ENCODE measurements at regions not wholly inside any gene's neighbourhood (a gene's known extent, or its start where the extent isn't known, plus 50 kb on each side); places are given as distances from the start of the nearest gene placed in this dataset.

GRCh38 chr2:188824125-188824524 is 150.0 kb upstream of the COL3A1 start:
- no peak for DNase-seq (ENCODE audit: low spot score)
- Histone ChIP-seq H3K36me3 (ENCODE audit: insufficient read depth, low read length, poor library complexity, severe bottlenecking) (no peaks in the 10 kb centered on the region), H3K4me3 (ENCODE audit: low read depth, low read length, poor library complexity, severe bottlenecking) (no peak overlapping the region), H3K27ac (ENCODE audit: low read depth, low read length, poor library complexity, severe bottlenecking) (no peak overlapping the region), H3K4me1 (ENCODE audit: insufficient read depth, low read length, poor library complexity, severe bottlenecking) (peaks cover 8% of the 10 kb centered on the region), H3K9me3 (ENCODE audit: low read depth, low read length, poor library complexity, severe bottlenecking) (peaks cover 8% of the 10 kb centered on the region), H3K27me3 (replicated peaks; ENCODE audit: insufficient read depth, low read depth, low read length, poor library complexity) (no peaks in the 10 kb centered on the region)
- BruUV-seq (replicated peaks) = no TSS peak
- no peak for TF ChIP-seq EZH2 (IDR thresholded peaks at IDR 0.05; ENCODE audit: borderline replicate concordance, low read depth, low read length, poor library complexity, severe bottlenecking)
- no peak for TF ChIP-seq CTCF (conservative IDR thresholded peaks at IDR 0.05; ENCODE audit: low read depth, low read length)
- CTCF ChIA-PET = no interaction called here
- POLR2A ChIA-PET (ENCODE audit: low non-redundant PET) = no interaction called here
- intact Hi-C loops (cut with micrococcal nuclease; ENCODE audit: unreplicated experiment) = no loop called here

GRCh38 chr2:188833331-188833730 is 140.8 kb upstream of the COL3A1 start:
- Histone ChIP-seq H3K4me1 (ENCODE audit: insufficient read depth, low read length, poor library complexity, severe bottlenecking) (no peaks in the 10 kb centered on the region), H3K27ac (ENCODE audit: low read depth, low read length, poor library complexity, severe bottlenecking) (no peak overlapping the region), H3K4me3 (ENCODE audit: low read depth, low read length, poor library complexity, severe bottlenecking) (no peak overlapping the region), H3K9me3 (ENCODE audit: low read depth, low read length, poor library complexity, severe bottlenecking) (peaks cover 4% of the 10 kb centered on the region), H3K36me3 (ENCODE audit: insufficient read depth, low read length, poor library complexity, severe bottlenecking) (no peaks in the 10 kb centered on the region), H3K27me3 (replicated peaks; ENCODE audit: insufficient read depth, low read depth, low read length, poor library complexity) (no peaks in the 10 kb centered on the region)
- CTCF ChIA-PET = no interaction called here
- no peak for DNase-seq (ENCODE audit: low spot score)
- TF ChIP-seq EZH2 (IDR thresholded peaks at IDR 0.05; ENCODE audit: borderline replicate concordance, low read depth, low read length, poor library complexity, severe bottlenecking) (no peak), CTCF (conservative IDR thresholded peaks at IDR 0.05; ENCODE audit: low read depth, low read length) (no peak)
- POLR2A ChIA-PET (ENCODE audit: low non-redundant PET) = no interaction called here
- BruUV-seq (replicated peaks) = no TSS peak
- intact Hi-C loops (cut with micrococcal nuclease; ENCODE audit: unreplicated experiment) = no loop called here

GRCh38 chr2:188833799-188834198 is 140.4 kb upstream of the COL3A1 start:
- Histone ChIP-seq H3K36me3 (ENCODE audit: insufficient read depth, low read length, poor library complexity, severe bottlenecking) (no peaks in the 10 kb centered on the region), H3K4me1 (ENCODE audit: insufficient read depth, low read length, poor library complexity, severe bottlenecking) (no peaks in the 10 kb centered on the region), H3K27me3 (replicated peaks; ENCODE audit: insufficient read depth, low read depth, low read length, poor library complexity) (no peaks in the 10 kb centered on the region), H3K4me3 (ENCODE audit: low read depth, low read length, poor library complexity, severe bottlenecking) (no peak overlapping the region), H3K27ac (ENCODE audit: low read depth, low read length, poor library complexity, severe bottlenecking) (no peak overlapping the region), H3K9me3 (ENCODE audit: low read depth, low read length, poor library complexity, severe bottlenecking) (peaks cover 9% of the 10 kb centered on the region)
- no peak for DNase-seq (ENCODE audit: low spot score)
- POLR2A ChIA-PET (ENCODE audit: low non-redundant PET) = no interaction called here
- intact Hi-C loops (cut with micrococcal nuclease; ENCODE audit: unreplicated experiment) = no loop called here
- no TSS peak for BruUV-seq (replicated peaks)
- CTCF ChIA-PET = no interaction called here
- TF ChIP-seq CTCF (conservative IDR thresholded peaks at IDR 0.05; ENCODE audit: low read depth, low read length) (no peak), EZH2 (IDR thresholded peaks at IDR 0.05; ENCODE audit: borderline replicate concordance, low read depth, low read length, poor library complexity, severe bottlenecking) (no peak)

All from A673 (cell line).